PC-9 (cell line): ENCODE measurements at regions not wholly inside any gene's neighbourhood (a gene's known extent, or its start where the extent isn't known, plus 50 kb on each side); places are given as distances from the start of the nearest gene placed in this dataset.

Experiments
- BruUV-seq: library from RNA; stranded (reverse); fragments of 400-500 nt; replicated peaks from 2 replicates; lab custom pipeline; 2021; lab: Mats Ljungman, UMichigan
- CTCF ChIA-PET: fragments of 300-600 bp; sonication (Branson Sonifier 250); formaldehyde crosslinking; loops from one replicate; lab custom pipeline; 2022; ENCODE audit warnings: antibody characterized with exemption; lab: Charles Lee
- POLR2A ChIA-PET: fragments of 300-600 bp; sonication (Branson Sonifier 250); formaldehyde crosslinking; loops from one replicate; lab custom pipeline; 2022; ENCODE audit warnings: antibody characterized with exemption; ENCODE audit not compliant: unreplicated experiment; lab: Charles Lee
- DNase-seq, 2 experiments: peaks; one replicate each; pipeline versions ENCODE4 v3.0.0 to v3.0.0-alpha.2; 2015 to 2022; ENCODE audit warnings: mixed read lengths in 1 of 2
- H2AFZ ChIP-seq: fragments of 200-600 bp; sonication (generic); 2 replicates; pipeline ENCODE4 v1.8.1; 2017; ENCODE audit warnings: antibody characterized with exemption
- H3F3A ChIP-seq: fragments of 200-600 bp; sonication (generic); 2 replicates; pipeline ENCODE4 v1.8.1; 2017; ENCODE audit warnings: antibody characterized with exemption, mild to moderate bottlenecking, low read depth; ENCODE audit not compliant: insufficient read depth
- H3K27ac ChIP-seq: fragments of 200-600 bp; sonication (generic); 2 replicates; pipeline ENCODE4 v1.6.1; 2016; ENCODE audit warnings: mixed run types
- H3K27me3 ChIP-seq: fragments of 200-600 bp; sonication (generic); 2 replicates; pipeline ENCODE4 v1.6.1; 2016; ENCODE audit warnings: low read depth, mixed run types; ENCODE audit not compliant: insufficient read depth
- H3K36me3 ChIP-seq: fragments of 200-600 bp; sonication (generic); 2 replicates; pipeline ENCODE4 v1.6.1; 2016; ENCODE audit warnings: low read depth, mixed run types
- H3K4me1 ChIP-seq: fragments of 200-600 bp; sonication (generic); replicated peaks from 2 replicates; pipeline ENCODE4 v1.6.1; 2016; ENCODE audit warnings: mixed run types; ENCODE audit not compliant: insufficient read depth
- H3K4me2 ChIP-seq: fragments of 200-600 bp; sonication (generic); 2 replicates; pipeline ENCODE4 v1.6.1; 2017; ENCODE audit warnings: mixed run types
- H3K4me3 ChIP-seq: fragments of 200-600 bp; sonication (generic); 2 replicates; pipeline ENCODE4 v1.6.1; 2016; ENCODE audit warnings: mixed run types
- H3K79me2 ChIP-seq: fragments of 200-600 bp; sonication (generic); 2 replicates; pipeline ENCODE4 v1.6.1; 2017; ENCODE audit warnings: low read depth, mixed run types
- H3K9me2 ChIP-seq: fragments of 200-600 bp; sonication (generic); 2 replicates; pipeline ENCODE4 v1.8.1; 2017; ENCODE audit warnings: mild to moderate bottlenecking; ENCODE audit not compliant: insufficient read depth
- H3K9me3 ChIP-seq: fragments of 200-600 bp; sonication (generic); 2 replicates; pipeline ENCODE4 v1.8.1; 2016; ENCODE audit warnings: low read depth; ENCODE audit not compliant: insufficient read depth
- H4K20me1 ChIP-seq: fragments of 200-600 bp; sonication (generic); 2 replicates; pipeline ENCODE4 v1.8.1; 2017; ENCODE audit not compliant: insufficient read depth
- CTCF ChIP-seq: fragments of 200-600 bp; sonication (generic); conservative IDR thresholded peaks from 2 replicates; pipeline ENCODE4 v1.6.1; 2017; ENCODE audit warnings: mixed run types, antibody characterized with exemption, mild to moderate bottlenecking, moderate library complexity
- EZH2 ChIP-seq: fragments of 200-600 bp; sonication (generic); IDR thresholded peaks from 2 replicates; pipeline ENCODE4 v1.8.0; 2017; ENCODE audit warnings: antibody characterized with exemption, low read depth
- intact Hi-C: fragments of 100-400 bp; cut with micrococcal nuclease; formaldehyde crosslinking; loops from one replicate; pipeline ENCODE4 v1.10.0; 2022; ENCODE audit not compliant: unreplicated experiment

- H3K4me3 ChIP-seq: no peak overlapping the region
- no peaks in the 10 kb centered on the region for H3K9me3 ChIP-seq
- no peak for DNase-seq
- H3K4me1 ChIP-seq: no peaks in the 10 kb centered on the region
- H3K27ac ChIP-seq: no peak overlapping the region
- ChIA-PET CTCF (no interaction called here), POLR2A (no interaction called here)
- H3K27me3 ChIP-seq: peaks cover 60% of the 10 kb centered on the region
- no peak for TF ChIP-seq CTCF
- no peak for TF ChIP-seq EZH2
- no peaks in the 10 kb centered on the region for H3K36me3 ChIP-seq
- intact Hi-C loops: no loop called here
- no peaks in the 10 kb centered on the region for H3K79me2 ChIP-seq
- no peaks in the 10 kb centered on the region for H3F3A ChIP-seq
- no peak overlapping the region for H2AFZ ChIP-seq
- H3K9me2 ChIP-seq: no peaks in the 10 kb centered on the region
- no peaks in the 10 kb centered on the region for H4K20me1 ChIP-seq
- no TSS peak for BruUV-seq
- no peak overlapping the region for H3K4me2 ChIP-seq
Observed at GRCh38 chr18:78208461-78208860, 771.2 kb upstream of the SALL3 start.

GRCh38 chr18:78213361-78213994 lies 766.1 kb upstream of the SALL3 start:
- Histone ChIP-seq H4K20me1 (no peaks in the 10 kb centered on the region), H3F3A (no peaks in the 10 kb centered on the region), H3K9me2 (no peaks in the 10 kb centered on the region), H3K27me3 (peaks cover 97% of the 10 kb centered on the region), H3K9me3 (no peaks in the 10 kb centered on the region), H3K36me3 (no peaks in the 10 kb centered on the region), H3K4me3 (no peak overlapping the region), H3K79me2 (no peaks in the 10 kb centered on the region), H3K4me1 (no peaks in the 10 kb centered on the region), H2AFZ (no peak overlapping the region), H3K27ac (no peak overlapping the region), H3K4me2 (no peak overlapping the region)
- intact Hi-C loops: no loop called here
- POLR2A ChIA-PET: no interaction called here
- no TSS peak for BruUV-seq
- CTCF ChIA-PET: no interaction called here
- DNase-seq: no peak
- TF ChIP-seq EZH2 (no peak), CTCF (no peak)

DNA sequence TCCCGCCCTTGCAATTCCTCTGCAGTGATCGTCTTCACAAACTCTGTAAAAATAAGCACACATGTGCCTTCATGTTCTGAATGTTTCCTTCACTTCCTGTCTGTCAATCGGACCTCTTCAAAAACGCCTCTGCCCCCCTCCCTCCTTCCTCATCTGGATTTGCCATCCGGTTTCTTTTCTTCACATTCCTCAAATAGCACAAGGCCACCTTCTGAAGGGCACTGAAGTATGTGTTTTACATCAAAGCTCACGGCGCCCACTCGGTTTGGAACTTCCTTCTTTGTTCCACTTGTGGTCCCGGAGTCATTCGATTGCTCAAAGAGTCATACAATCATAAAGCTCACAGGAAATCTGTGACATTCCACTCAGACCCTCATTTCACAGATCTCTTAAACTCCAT lies 758.1 kb upstream of the SALL3 start:
- Histone ChIP-seq H2AFZ (no peak overlapping the region), H3K27ac (no peak overlapping the region), H3K9me2 (no peaks in the 10 kb centered on the region), H3K36me3 (no peaks in the 10 kb centered on the region), H4K20me1 (no peaks in the 10 kb centered on the region), H3F3A (no peaks in the 10 kb centered on the region), H3K9me3 (no peaks in the 10 kb centered on the region), H3K4me2 (no peak overlapping the region), H3K4me3 (no peak overlapping the region), H3K4me1 (no peaks in the 10 kb centered on the region), H3K27me3 (peaks cover 84% of the 10 kb centered on the region), H3K79me2 (no peaks in the 10 kb centered on the region)
- TF ChIP-seq EZH2: no peak
- no peak for TF ChIP-seq CTCF
- BruUV-seq: no TSS peak
- intact Hi-C loops: no loop called here
- POLR2A ChIA-PET: no interaction called here
- CTCF ChIA-PET: no interaction called here
- DNase-seq: no peak
